ENCODE measurements at regions not wholly inside any gene's neighbourhood (a gene's known extent, or its start where the extent isn't known, plus 50 kb on each side); places are given as distances from the start of the nearest gene placed in this dataset.

DNA sequence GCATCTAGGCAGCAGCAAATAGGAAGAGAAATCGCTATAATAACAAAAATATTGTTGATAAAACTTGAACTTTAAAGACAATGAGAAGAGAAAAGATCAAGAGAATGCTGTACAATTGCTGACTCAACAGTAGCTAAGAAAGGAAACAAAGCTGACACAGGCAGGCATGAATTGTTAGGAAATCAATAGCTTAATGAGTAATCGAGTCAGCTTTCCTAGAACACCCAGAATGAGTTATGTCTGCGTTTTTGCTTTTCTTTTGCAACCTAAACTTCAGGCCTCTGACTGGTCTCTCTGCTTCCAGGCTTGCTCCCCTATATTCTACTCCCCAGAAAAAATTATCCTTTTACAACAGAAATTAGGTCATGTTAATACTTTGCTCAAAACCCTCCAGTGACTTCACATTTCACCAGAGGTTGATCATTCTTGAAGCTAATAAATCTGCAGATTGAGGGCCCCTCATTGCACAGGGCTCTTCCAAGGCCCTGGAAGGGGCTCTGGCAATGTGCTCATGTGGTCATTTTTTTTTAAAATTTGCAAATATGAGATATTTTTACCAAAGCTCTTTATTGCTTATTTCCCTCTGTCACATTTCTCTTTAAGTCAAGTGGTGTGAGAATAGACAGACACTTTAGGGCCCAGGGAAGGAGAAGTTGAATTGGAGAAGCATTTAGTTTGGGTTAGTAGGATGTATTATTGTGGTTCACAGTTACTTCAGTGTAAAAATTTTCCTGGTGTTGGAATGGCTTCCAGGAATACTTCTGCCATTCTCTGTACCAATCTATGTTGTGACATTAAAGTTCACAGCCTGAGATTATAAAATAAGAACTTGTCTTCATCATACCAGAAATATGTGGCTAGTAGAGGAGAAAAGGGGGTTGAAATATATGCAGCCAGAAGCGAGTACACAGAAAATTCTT lies 116.3 kb downstream of the TMCO5A start:
- Mint-ChIP-seq H3K9me3 (ENCODE audit: insufficient read depth) (no peaks in the 10 kb centered on the region), H3K27me3 (ENCODE audit: low read depth) (peaks cover 13% of the 10 kb centered on the region), H3K36me3 (ENCODE audit: low read depth) (no peaks in the 10 kb centered on the region), H3K4me3 (no peak overlapping the region), H3K4me1 (ENCODE audit: low read depth) (no peaks in the 10 kb centered on the region), H3K27ac (no peak overlapping the region)
- CTCF ChIA-PET, result interaction anchor here (0.8 kb wide), 1 partner anchor 341 kb away, joined by 3 read pairs; no protein-coding TSS in a partner anchor
- ATAC-seq, result no peak
- POLR2A ChIA-PET, result no interaction called here
- DNase-seq, result no peak

DNA sequence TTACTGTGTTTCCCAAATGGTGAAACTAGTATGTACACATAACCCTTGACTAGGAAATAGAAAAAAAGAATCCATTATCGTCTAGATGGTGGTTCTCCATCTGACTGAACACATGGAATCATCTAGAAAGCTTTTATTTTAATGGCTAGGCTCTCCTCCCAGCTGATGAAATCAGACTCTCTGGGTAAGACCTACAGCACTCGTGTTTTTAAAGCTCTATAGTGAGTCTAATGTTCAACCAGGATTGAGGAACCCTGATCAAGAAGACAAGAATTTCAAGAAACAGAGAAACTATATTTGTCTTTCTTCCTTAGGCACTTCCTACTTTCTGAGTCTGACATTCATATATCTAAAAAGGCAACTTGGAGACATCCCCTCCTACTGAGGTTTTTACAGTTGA lies 118.8 kb downstream of the TMCO5A start:
- no peak for ATAC-seq
- CTCF ChIA-PET, result no interaction called here
- Mint-ChIP-seq H3K4me3 (no peak overlapping the region), H3K4me1 (ENCODE audit: low read depth) (no peaks in the 10 kb centered on the region), H3K27me3 (ENCODE audit: low read depth) (peaks cover 10% of the 10 kb centered on the region), H3K9me3 (ENCODE audit: insufficient read depth) (no peaks in the 10 kb centered on the region), H3K36me3 (ENCODE audit: low read depth) (no peaks in the 10 kb centered on the region), H3K27ac (no peak overlapping the region)
- POLR2A ChIA-PET, result no interaction called here
- no peak for DNase-seq

DNA sequence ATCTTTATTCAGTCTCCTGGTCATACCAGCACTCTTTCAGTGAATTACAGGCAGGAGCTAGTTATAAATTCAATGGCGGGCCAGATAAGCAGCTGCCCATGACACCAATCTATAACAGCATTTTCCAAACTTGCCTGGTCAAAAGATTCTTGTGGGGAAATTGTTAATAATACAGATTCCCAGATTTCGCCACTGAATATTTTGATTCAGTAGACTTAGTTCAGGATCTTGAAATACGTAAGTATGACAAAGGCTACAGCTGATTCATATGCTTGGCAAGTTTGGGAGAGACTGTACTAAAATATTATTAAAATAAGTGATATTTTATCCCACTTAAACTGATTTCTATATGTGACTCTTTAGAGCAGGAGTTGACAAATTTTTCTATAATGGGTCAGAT lies 119.3 kb downstream of the TMCO5A start:
- DNase-seq, result no peak

DNA sequence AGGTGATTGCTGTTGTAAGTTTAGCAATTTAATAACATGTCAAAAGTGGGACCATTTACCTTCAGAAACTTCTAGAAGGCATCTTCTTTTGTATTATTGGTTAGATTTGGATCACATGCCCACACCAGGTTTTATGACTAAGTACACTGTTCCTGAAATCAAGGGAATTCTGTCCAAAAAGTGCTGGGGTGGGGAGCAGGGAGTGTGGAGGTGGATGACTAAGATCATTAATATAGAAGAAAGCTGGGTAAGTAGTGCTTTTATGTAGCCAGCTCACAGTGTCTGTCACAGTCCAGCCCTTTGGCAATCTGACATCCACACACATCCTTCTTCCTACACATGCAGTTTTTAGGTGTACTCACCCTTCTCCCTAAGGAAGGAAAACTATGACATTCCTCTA lies 120.0 kb downstream of the TMCO5A start:
- Mint-ChIP-seq H3K9me3 (ENCODE audit: insufficient read depth) (no peaks in the 10 kb centered on the region), H3K27ac (no peak overlapping the region), H3K4me3 (no peak overlapping the region), H3K36me3 (ENCODE audit: low read depth) (no peaks in the 10 kb centered on the region), H3K27me3 (ENCODE audit: low read depth) (peaks cover 10% of the 10 kb centered on the region), H3K4me1 (ENCODE audit: low read depth) (no peaks in the 10 kb centered on the region)
- ATAC-seq (no peak), DNase-seq (no peak)
- POLR2A ChIA-PET, result no interaction called here
- CTCF ChIA-PET, result no interaction called here

More for the DNA sequence above, 119.3 kb downstream of the TMCO5A start:
- no peaks in the 10 kb centered on the region for H3K4me1 Mint-ChIP-seq (ENCODE audit: low read depth)
- ChIA-PET CTCF (no interaction called here), POLR2A (no interaction called here)
- no peak overlapping the region for H3K4me3 Mint-ChIP-seq
- no peak for ATAC-seq
- H3K27me3 Mint-ChIP-seq (ENCODE audit: low read depth), result peaks cover 10% of the 10 kb centered on the region
- H3K36me3 Mint-ChIP-seq (ENCODE audit: low read depth), result no peaks in the 10 kb centered on the region
- H3K9me3 Mint-ChIP-seq (ENCODE audit: insufficient read depth), result no peaks in the 10 kb centered on the region
- no peak overlapping the region for H3K27ac Mint-ChIP-seq

DNA sequence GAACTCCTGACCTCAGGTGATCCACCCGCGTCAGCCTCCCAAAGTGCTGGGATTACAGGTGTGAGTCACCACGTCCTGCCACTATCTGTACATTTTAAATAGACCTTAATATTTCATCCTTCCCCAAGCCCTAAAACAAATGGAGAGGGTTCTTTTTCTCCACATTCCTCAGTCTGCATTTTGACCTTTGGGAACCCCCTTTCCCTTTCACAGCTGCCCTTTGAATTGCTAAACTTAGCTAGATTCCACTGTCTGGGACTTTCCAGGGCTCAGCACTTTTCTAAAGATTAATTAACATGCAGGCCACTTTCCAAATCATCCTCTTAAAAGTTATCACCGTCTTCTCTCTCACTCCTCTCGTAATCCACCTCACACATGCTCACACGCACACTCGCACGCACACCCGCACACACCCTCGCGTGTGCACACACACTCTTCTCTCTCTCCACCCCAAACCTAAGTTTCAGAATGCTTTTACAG lies 124.2 kb downstream of the TMCO5A start:
- Mint-ChIP-seq H3K27me3 (ENCODE audit: low read depth) (peaks cover 15% of the 10 kb centered on the region), H3K4me3 (no peak overlapping the region), H3K27ac (no peak overlapping the region), H3K36me3 (ENCODE audit: low read depth) (no peaks in the 10 kb centered on the region), H3K4me1 (ENCODE audit: low read depth) (no peaks in the 10 kb centered on the region), H3K9me3 (ENCODE audit: insufficient read depth) (no peaks in the 10 kb centered on the region)
- ChIA-PET CTCF (interaction anchor here (1.0 kb wide), 1 partner anchor 25 kb away, joined by 3 read pairs; no protein-coding TSS in a partner anchor), POLR2A (no interaction called here)
- no peak for DNase-seq
- no peak for ATAC-seq

DNA sequence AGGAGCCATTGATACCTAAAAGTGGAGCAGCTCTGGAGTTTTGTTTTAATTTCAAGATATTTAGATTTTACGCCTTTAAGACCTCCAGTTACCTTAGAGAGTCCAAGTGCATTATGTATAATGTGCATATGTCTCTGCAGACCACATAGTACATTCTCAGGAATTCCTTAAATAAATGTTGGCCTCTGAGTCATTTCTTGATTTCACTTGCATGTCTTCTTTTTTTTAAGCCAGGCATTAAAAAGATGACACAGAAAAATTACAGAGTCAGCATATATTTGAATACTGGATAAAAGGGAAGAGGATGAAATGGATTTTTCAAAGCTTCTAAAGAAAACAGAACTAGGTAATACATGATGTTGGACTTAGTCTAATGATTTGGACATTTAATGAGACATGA lies 125.2 kb downstream of the TMCO5A start:
- Mint-ChIP-seq H3K9me3 (ENCODE audit: insufficient read depth) (no peaks in the 10 kb centered on the region), H3K4me3 (no peak overlapping the region), H3K27me3 (ENCODE audit: low read depth) (peaks cover 17% of the 10 kb centered on the region), H3K36me3 (ENCODE audit: low read depth) (no peaks in the 10 kb centered on the region), H3K4me1 (ENCODE audit: low read depth) (no peaks in the 10 kb centered on the region), H3K27ac (no peak overlapping the region)
- DNase-seq (no peak), ATAC-seq (no peak)
- ChIA-PET POLR2A (no interaction called here), CTCF (interaction anchor here (0.7 kb wide), 1 partner anchor 27 kb away, joined by 3 read pairs; no protein-coding TSS in a partner anchor)

DNA sequence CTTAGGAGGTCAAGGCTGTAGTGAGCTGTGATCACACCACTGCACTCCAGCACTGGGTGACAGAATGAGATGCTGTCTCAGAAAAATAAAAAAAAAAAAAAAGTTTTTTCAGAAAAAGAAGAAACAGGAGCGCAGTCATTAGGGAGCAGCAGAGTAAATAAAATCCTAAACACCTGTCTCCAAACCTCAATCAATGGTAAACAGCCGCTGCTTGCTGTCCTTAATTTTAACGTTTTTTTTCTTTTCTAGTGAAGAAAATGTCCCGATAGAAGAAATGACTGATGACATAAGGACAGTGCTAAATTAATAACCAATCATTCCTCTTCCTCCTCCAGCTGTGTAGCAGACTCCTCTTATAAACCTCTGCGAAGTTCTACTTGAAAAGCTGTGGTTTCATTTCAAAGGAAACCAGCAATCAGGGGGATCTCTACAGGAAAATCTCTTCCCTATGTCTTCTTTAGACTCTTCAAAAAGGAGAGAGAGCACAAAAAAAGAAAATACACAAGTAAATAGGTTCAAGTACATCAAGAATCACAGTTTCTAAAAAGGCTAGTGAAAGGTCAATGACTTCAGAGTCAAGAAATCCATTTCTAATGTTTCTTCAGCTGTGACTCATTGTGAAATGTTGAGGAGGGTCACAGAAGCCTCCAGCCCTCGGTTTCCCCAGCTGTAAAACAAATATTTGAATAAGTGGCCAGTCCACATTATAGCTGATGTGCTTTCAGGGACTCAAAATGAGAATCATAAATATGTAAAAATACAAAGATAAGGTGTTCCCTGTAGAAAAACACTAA lies 127.6 kb downstream of the TMCO5A start:
- Mint-ChIP-seq H3K27ac (no peak overlapping the region), H3K36me3 (ENCODE audit: low read depth) (no peaks in the 10 kb centered on the region)
- CTCF ChIA-PET, result no interaction called here

DNA sequence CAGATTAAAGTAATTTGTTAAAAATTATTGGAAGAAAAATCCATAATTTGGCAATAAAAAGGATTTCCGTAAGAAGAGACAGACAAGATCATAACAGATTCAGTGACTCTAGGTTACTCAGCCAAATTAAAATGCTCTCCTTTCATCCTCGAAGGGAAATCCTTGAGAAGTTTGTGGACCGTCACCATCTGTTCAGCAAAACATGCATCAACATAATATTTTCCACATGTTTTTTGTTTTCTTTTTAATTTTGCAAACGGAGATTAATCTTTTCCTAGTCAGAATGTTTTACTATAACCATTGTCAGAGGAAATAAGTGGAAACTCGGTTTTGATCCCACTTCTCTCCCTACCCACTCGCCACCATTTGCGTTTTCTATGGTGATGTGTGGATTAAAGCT lies 128.3 kb downstream of the TMCO5A start:
- CTCF ChIA-PET, result no interaction called here
- ATAC-seq (no peak), DNase-seq (no peak)
- Mint-ChIP-seq H3K27me3 (ENCODE audit: low read depth) (peaks cover 22% of the 10 kb centered on the region), H3K4me1 (ENCODE audit: low read depth) (no peaks in the 10 kb centered on the region), H3K27ac (no peak overlapping the region), H3K9me3 (ENCODE audit: insufficient read depth) (no peaks in the 10 kb centered on the region), H3K36me3 (ENCODE audit: low read depth) (no peaks in the 10 kb centered on the region), H3K4me3 (no peak overlapping the region)
- POLR2A ChIA-PET, result no interaction called here

More for the DNA sequence above, 127.6 kb downstream of the TMCO5A start:
- no peak overlapping the region for H3K4me3 Mint-ChIP-seq
- H3K4me1 Mint-ChIP-seq (ENCODE audit: low read depth), result no peaks in the 10 kb centered on the region
- no peaks in the 10 kb centered on the region for H3K9me3 Mint-ChIP-seq (ENCODE audit: insufficient read depth)
- H3K27me3 Mint-ChIP-seq (ENCODE audit: low read depth), result peaks cover 17% of the 10 kb centered on the region
- POLR2A ChIA-PET, result interaction anchor here (0.7 kb wide), 1 partner anchor 69 kb away, joined by 4 read pairs; no protein-coding TSS in a partner anchor
- no peak for DNase-seq
- no peak for ATAC-seq

DNA sequence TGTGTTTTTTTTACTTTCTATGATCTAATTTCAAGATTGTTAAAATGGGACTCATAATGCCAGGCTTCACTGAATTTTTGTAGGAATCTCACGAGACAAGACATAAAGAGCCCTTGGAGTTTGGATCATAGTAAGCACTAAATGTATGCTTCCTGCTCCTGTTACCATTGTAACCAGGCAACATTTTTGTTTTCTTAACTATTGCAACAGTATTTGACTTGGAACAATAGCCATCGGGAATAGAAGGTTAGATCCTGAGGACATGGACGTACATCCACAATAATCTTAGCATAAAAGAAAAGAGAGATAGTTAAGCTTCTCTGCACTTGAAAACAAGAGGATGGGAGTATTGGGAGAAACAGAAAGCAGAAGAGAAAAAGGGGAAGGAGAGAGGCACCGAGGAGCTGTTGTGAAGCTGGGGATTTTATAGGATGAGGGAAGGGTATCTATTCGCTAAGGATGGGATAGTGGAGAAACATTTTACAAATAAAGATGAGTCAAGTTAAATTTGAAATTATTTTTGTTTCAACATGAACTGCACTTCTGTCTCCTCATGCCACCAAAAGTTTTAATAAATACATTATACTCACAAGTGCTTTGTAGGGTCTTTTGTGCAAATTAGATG lies 131.4 kb downstream of the TMCO5A start:
- Mint-ChIP-seq H3K4me1 (ENCODE audit: low read depth) (peaks cover 15% of the 10 kb centered on the region), H3K27me3 (ENCODE audit: low read depth) (peaks cover 37% of the 10 kb centered on the region), H3K9me3 (ENCODE audit: insufficient read depth) (no peaks in the 10 kb centered on the region), H3K4me3 (no peak overlapping the region), H3K36me3 (ENCODE audit: low read depth) (no peaks in the 10 kb centered on the region), H3K27ac (no peak overlapping the region)
- ATAC-seq (no peak), DNase-seq (no peak)
- ChIA-PET POLR2A (no interaction called here), CTCF (no interaction called here)

DNA sequence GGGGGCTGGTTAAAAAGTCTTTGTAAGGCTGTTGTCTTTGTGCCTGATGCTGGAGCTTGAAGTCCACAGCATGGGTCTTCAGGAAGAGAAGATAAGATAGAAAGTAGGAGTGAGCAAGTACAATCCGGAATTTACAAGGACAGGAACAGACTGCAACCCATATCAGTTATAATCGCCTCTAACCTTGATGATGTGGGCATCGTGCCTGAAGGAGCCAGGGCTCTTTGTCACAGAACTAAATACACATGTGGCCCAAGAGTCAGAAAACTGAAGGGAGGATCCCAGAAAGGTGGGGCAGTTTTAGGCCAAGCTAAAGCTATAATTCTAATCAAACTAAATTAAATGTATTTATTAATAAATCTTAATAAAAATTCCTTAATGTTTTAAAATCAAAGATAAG lies 132.2 kb downstream of the TMCO5A start:
- ATAC-seq (no peak), DNase-seq (no peak)
- Mint-ChIP-seq H3K36me3 (ENCODE audit: low read depth) (no peaks in the 10 kb centered on the region), H3K4me1 (ENCODE audit: low read depth) (peaks cover 18% of the 10 kb centered on the region), H3K9me3 (ENCODE audit: insufficient read depth) (no peaks in the 10 kb centered on the region), H3K27ac (no peak overlapping the region), H3K27me3 (ENCODE audit: low read depth) (peaks cover 44% of the 10 kb centered on the region), H3K4me3 (no peak overlapping the region)
- CTCF ChIA-PET, result no interaction called here
- POLR2A ChIA-PET, result no interaction called here

DNA sequence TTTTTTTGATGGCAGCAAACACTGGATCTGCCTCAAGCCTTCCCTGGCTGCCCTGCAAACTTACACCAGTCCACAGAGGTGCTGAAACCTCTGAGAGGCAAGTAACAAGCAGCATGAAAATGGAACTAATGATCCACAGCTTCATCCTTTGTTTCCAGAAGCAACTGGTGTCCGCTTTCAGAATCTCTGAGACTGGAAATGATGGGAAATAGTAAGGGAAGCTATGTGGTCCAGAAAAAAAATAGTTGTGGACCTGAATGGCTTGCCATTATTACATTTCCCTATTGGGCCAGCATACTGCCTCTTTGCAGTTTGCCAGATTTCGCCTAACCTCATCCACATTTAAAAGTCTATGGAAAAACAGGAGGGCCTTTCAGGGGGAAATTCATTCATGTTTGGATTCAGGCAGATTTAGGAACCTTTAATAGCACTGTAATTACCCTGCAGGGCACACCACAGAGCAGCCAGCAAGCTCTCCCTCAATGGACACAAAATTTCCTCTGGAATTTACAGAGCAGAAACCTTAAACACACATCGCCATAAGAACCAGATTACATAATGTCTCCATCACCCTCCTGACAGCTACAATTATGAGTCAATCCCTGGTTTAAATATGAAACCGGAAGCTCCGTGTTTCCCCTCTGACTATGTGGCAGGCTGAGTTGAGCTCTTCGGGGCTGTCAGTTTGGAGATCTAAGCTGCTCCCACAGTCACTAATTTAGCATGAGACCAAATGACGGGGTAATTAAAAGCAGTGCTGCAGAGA lies 134.4 kb downstream of the TMCO5A start:
- no peaks in the 10 kb centered on the region for H3K9me3 Mint-ChIP-seq (ENCODE audit: insufficient read depth)
- peaks cover 58% of the 10 kb centered on the region for H3K27me3 Mint-ChIP-seq (ENCODE audit: low read depth)
- H3K4me3 Mint-ChIP-seq, result peak overlapping the region; percentile 15
- H3K27ac Mint-ChIP-seq, result no peak overlapping the region
- CTCF ChIA-PET, result interaction anchor here (0.7 to 0.8 kb wide), 2 partner anchors 315 to 631 kb away, joined by 3 read pairs; no protein-coding TSS in a partner anchor
- peaks cover 33% of the 10 kb centered on the region for H3K4me1 Mint-ChIP-seq (ENCODE audit: low read depth)
- DNase-seq (peak; percentile 62), ATAC-seq (peak; percentile 71)
- H3K36me3 Mint-ChIP-seq (ENCODE audit: low read depth), result no peaks in the 10 kb centered on the region
- POLR2A ChIA-PET, result interaction anchor here (0.6 to 1.4 kb wide), 2 partner anchors 15 to 205 kb away, joined by 4 to 5 read pairs; no protein-coding TSS in a partner anchor
